ENCODE measurements at regions not wholly inside any gene's neighbourhood (a gene's known extent, or its start where the extent isn't known, plus 50 kb on each side); places are given as distances from the start of the nearest gene placed in this dataset.
A peak's percentile ranks its signal among the peaks of the same experiment; 100 is the strongest.

DNA sequence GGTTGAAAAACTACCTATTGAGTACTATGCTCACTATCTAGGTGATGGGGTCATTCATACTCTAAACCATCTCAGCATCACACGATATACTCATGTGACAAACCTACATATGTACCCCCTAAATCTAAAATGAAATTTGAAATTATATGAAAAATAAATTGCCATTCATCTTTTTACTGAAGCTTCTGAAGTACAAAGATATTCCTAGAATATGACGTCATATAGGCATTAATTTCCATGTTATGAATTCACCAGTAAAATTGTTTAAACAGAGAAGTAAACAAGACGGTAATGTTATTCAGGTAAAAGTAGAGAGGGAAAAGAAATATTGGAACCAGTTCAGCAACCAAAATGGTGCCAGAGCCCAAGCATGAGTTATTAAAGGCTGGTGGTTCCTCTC, 173.0 kb downstream of the MRPS30 start:
- Mint-ChIP-seq H3K4me3 (ENCODE audit: unreplicated experiment) (no peak overlapping the region), H3K9me3 (ENCODE audit: unreplicated experiment) (peaks cover 25% of the 10 kb centered on the region), H3K27me3 (ENCODE audit: insufficient read depth, unreplicated experiment) (no peaks in the 10 kb centered on the region), H3K27ac (ENCODE audit: low read depth, unreplicated experiment) (no peak overlapping the region), H3K36me3 (ENCODE audit: insufficient read depth, unreplicated experiment) (no peaks in the 10 kb centered on the region), H3K4me1 (ENCODE audit: insufficient read depth, unreplicated experiment) (no peaks in the 10 kb centered on the region)
- ChIA-PET POLR2A (no interaction called here), CTCF (no interaction called here)
- intact Hi-C loops (cut with micrococcal nuclease), result no loop called here
- no peak for DNase-seq (ENCODE audit: unreplicated experiment)
- TF ChIP-seq, protein P1, sequence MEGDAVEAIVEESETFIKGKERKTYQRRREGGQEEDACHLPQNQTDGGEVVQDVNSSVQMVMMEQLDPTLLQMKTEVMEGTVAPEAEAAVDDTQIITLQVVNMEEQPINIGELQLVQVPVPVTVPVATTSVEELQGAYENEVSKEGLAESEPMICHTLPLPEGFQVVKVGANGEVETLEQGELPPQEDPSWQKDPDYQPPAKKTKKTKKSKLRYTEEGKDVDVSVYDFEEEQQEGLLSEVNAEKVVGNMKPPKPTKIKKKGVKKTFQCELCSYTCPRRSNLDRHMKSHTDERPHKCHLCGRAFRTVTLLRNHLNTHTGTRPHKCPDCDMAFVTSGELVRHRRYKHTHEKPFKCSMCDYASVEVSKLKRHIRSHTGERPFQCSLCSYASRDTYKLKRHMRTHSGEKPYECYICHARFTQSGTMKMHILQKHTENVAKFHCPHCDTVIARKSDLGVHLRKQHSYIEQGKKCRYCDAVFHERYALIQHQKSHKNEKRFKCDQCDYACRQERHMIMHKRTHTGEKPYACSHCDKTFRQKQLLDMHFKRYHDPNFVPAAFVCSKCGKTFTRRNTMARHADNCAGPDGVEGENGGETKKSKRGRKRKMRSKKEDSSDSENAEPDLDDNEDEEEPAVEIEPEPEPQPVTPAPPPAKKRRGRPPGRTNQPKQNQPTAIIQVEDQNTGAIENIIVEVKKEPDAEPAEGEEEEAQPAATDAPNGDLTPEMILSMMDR (IDR thresholded peaks at IDR 0.05; ENCODE audit: unreplicated experiment), result no peak
- BruUV-seq (replicated peaks), result no TSS peak

DNA sequence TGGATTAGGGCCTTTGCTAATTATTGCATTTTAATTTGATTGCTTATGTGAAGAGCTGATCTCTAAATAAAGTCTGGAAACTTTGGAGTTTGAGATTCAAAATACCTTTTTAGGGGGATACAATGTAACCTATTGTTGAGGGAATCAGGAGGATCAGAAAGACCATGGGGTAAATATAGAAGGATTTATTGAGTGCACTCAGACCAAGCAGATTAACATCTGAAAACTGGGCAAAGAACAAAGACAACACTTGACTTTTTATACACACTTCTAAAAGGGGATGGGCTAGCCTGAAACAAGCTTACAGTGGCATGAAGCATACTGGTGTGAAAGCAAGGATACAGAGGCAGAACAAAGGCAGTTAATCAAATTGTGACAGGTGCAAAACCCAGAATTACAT, 174.3 kb downstream of the MRPS30 start:
- intact Hi-C loops (cut with micrococcal nuclease), result no loop called here
- TF ChIP-seq, protein P1 (IDR thresholded peaks at IDR 0.05; ENCODE audit: unreplicated experiment), result no peak
- no peak overlapping the region for H3K4me3 Mint-ChIP-seq (ENCODE audit: unreplicated experiment)
- no peaks in the 10 kb centered on the region for H3K4me1 Mint-ChIP-seq (ENCODE audit: insufficient read depth, unreplicated experiment)
- no peak overlapping the region for H3K27ac Mint-ChIP-seq (ENCODE audit: low read depth, unreplicated experiment)
- H3K27me3 Mint-ChIP-seq (ENCODE audit: insufficient read depth, unreplicated experiment), result no peaks in the 10 kb centered on the region
- DNase-seq (ENCODE audit: unreplicated experiment), result peak; percentile 8
- no TSS peak for BruUV-seq (replicated peaks)
- POLR2A ChIA-PET, result no interaction called here
- peaks cover 25% of the 10 kb centered on the region for H3K9me3 Mint-ChIP-seq (ENCODE audit: unreplicated experiment)
- CTCF ChIA-PET, result no interaction called here
- no peaks in the 10 kb centered on the region for H3K36me3 Mint-ChIP-seq (ENCODE audit: insufficient read depth, unreplicated experiment)

DNA sequence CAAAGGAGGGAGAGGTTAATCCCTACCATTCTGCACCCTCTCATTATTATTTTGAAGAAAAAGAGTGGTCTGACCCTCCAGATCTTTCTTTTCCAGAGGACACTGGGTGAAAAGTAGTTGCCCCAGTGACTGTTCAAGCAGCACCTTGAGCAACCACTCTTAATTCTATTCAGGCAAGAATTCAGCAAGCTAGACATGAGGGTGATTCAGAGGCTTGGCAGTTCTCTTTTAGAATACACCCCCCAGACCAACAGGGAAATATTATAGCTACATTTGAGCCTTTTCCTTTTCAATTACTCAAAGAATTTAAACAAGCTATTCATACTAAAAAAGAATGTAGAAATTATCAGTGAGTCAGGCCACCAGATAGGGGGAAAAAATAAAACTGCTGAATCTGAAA, 178.3 kb downstream of the MRPS30 start:
- Mint-ChIP-seq H3K27ac (ENCODE audit: low read depth, unreplicated experiment) (no peak overlapping the region), H3K36me3 (ENCODE audit: insufficient read depth, unreplicated experiment) (no peaks in the 10 kb centered on the region), H3K27me3 (ENCODE audit: insufficient read depth, unreplicated experiment) (no peaks in the 10 kb centered on the region), H3K4me3 (ENCODE audit: unreplicated experiment) (no peak overlapping the region), H3K9me3 (ENCODE audit: unreplicated experiment) (peaks cover 32% of the 10 kb centered on the region), H3K4me1 (ENCODE audit: insufficient read depth, unreplicated experiment) (no peaks in the 10 kb centered on the region)
- POLR2A ChIA-PET, result interaction anchor here (0.7 kb wide), 1 partner anchor 12 kb away, joined by 3 read pairs; no protein-coding TSS in a partner anchor
- TF ChIP-seq, protein P1 (IDR thresholded peaks at IDR 0.05; ENCODE audit: unreplicated experiment), result no peak
- no TSS peak for BruUV-seq (replicated peaks)
- intact Hi-C loops (cut with micrococcal nuclease), result no loop called here
- CTCF ChIA-PET, result interaction anchor here (1.5 kb wide), 1 partner anchor 51 kb away, joined by 6 read pairs; no protein-coding TSS in a partner anchor
- no peak for DNase-seq (ENCODE audit: unreplicated experiment)

DNA sequence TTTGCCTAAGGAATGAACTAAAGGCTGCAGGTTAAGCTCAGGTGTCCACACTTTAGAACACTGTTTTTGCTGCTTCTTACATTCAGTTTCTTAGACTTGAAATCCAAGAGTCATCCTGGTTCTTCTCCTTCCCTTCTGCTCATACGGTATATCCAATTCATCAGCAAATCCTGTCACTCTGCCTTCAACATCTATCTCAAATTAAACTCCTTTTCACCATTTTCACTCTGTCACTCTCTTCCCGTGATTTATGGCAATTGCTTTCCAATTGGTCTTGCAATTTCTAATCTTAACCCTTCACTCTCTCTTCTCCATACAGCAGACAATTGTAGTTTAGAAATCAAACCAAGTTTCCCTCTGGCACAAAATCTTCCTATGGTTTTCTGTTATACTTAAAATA, 182.9 kb downstream of the MRPS30 start:
- Mint-ChIP-seq H3K9me3 (ENCODE audit: unreplicated experiment) (peaks cover 7% of the 10 kb centered on the region), H3K4me1 (ENCODE audit: insufficient read depth, unreplicated experiment) (no peaks in the 10 kb centered on the region), H3K27me3 (ENCODE audit: insufficient read depth, unreplicated experiment) (no peaks in the 10 kb centered on the region), H3K36me3 (ENCODE audit: insufficient read depth, unreplicated experiment) (no peaks in the 10 kb centered on the region), H3K4me3 (ENCODE audit: unreplicated experiment) (no peak overlapping the region), H3K27ac (ENCODE audit: low read depth, unreplicated experiment) (no peak overlapping the region)
- DNase-seq (ENCODE audit: unreplicated experiment), result no peak
- CTCF ChIA-PET, result no interaction called here
- no TSS peak for BruUV-seq (replicated peaks)
- TF ChIP-seq, protein P1 (IDR thresholded peaks at IDR 0.05; ENCODE audit: unreplicated experiment), result no peak
- intact Hi-C loops (cut with micrococcal nuclease), result no loop called here
- POLR2A ChIA-PET, result no interaction called here

Measured in MCF 10A (cell line).